HEK293 (cell line): ENCODE measurements at regions not wholly inside any gene's neighbourhood (a gene's known extent, or its start where the extent isn't known, plus 50 kb on each side); places are given as distances from the start of the nearest gene placed in this dataset.

ENCODE experiments used
- IKZF3 ChIP-seq: fragments of 450-650 bp; IDR thresholded peaks from 2 replicates; pipeline ENCODE4 v1.5.0; 2018; ENCODE audit warnings: missing biosample characterization, mild to moderate bottlenecking, missing genetic modification characterization, moderate library complexity
- ZNF140 ChIP-seq: fragments of 450-650 bp; formaldehyde crosslinking; IDR thresholded peaks from 2 replicates; pipeline ENCODE4 v1.5.1; 2016; ENCODE audit warnings: missing biosample characterization, missing genetic modification characterization
- ZNF174 ChIP-seq: fragments of 450-650 bp; formaldehyde crosslinking; IDR thresholded peaks from 2 replicates; pipeline ENCODE4 v1.5.0; 2017; ENCODE audit warnings: missing biosample characterization, mild to moderate bottlenecking, missing genetic modification characterization
- ZNF423 ChIP-seq: fragments of 450-650 bp; formaldehyde crosslinking; IDR thresholded peaks from 2 replicates; pipeline ENCODE4 v1.5.1; 2016; ENCODE audit warnings: missing biosample characterization, missing genetic modification characterization
- ZNF624 ChIP-seq: fragments of 450-650 bp; formaldehyde crosslinking; IDR thresholded peaks from 2 replicates; pipeline ENCODE4 v1.5.1; 2017; ENCODE audit warnings: missing biosample characterization, missing genetic modification characterization
- TF ChIP-seq, protein P1 (sequence below): fragments of 450-650 bp; formaldehyde crosslinking; IDR thresholded peaks from 2 replicates; pipeline ENCODE4 v1.5.1; 2016; ENCODE audit warnings: missing biosample characterization, missing genetic modification characterization

DNA sequence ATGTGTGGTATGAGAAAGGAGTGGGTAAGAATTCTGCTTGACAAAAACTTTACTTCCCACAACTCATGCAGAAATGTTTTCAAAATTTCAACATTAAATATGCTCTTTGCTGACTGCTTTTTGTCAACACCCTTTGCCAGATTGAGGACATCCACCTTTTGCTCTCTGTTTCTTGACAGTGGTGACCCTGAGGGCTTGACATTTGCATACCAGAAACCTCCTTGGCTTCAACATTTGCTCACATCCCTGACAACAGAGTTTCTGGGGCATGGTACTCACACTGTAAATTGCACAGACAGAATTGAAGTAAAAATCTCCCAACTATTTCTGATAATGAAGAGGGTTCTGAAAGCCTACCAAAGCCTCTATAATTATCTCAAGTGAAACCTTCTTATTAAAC lies 95.7 kb downstream of the RND3 start:
- no peak for TF ChIP-seq ZNF423
- TF ChIP-seq IKZF3 (tag by site-specific recombination) = no peak
- TF ChIP-seq ZNF140 (tag by site-specific recombination) = no peak
- TF ChIP-seq, protein P1, sequence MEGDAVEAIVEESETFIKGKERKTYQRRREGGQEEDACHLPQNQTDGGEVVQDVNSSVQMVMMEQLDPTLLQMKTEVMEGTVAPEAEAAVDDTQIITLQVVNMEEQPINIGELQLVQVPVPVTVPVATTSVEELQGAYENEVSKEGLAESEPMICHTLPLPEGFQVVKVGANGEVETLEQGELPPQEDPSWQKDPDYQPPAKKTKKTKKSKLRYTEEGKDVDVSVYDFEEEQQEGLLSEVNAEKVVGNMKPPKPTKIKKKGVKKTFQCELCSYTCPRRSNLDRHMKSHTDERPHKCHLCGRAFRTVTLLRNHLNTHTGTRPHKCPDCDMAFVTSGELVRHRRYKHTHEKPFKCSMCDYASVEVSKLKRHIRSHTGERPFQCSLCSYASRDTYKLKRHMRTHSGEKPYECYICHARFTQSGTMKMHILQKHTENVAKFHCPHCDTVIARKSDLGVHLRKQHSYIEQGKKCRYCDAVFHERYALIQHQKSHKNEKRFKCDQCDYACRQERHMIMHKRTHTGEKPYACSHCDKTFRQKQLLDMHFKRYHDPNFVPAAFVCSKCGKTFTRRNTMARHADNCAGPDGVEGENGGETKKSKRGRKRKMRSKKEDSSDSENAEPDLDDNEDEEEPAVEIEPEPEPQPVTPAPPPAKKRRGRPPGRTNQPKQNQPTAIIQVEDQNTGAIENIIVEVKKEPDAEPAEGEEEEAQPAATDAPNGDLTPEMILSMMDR = no peak
- TF ChIP-seq ZNF624 (tag by site-specific recombination) = no peak
- TF ChIP-seq ZNF174 (tag by site-specific recombination) = no peak
